Endothelial cell of umbilical vein (primary cell): ENCODE measurements at regions not wholly inside any gene's neighbourhood (a gene's known extent, or its start where the extent isn't known, plus 50 kb on each side); places are given as distances from the start of the nearest gene placed in this dataset.

Source experiments
- BruUV-seq: library from RNA; stranded (reverse); fragments of 400-500 nt; replicated peaks from 2 replicates; lab custom pipeline; 2021; lab: Mats Ljungman, UMichigan
- CTCF ChIA-PET: fragments of 300-600, 350-600 bp; sonication (Branson Sonifier 250); formaldehyde crosslinking; loops from one replicate; lab custom pipeline; 2021; ENCODE audit warnings: antibody characterized with exemption, inconsistent platforms; lab: Charles Lee
- POLR2A ChIA-PET: fragments of 300-600, 350-600 bp; sonication (Branson Sonifier 250); formaldehyde crosslinking; loops from one replicate; lab custom pipeline; 2021; ENCODE audit warnings: antibody characterized with exemption, inconsistent platforms; lab: Charles Lee
- DNase-seq: peaks from one replicate; pipeline ENCODE4 v3.0.0-alpha.2; 2011; ENCODE audit warnings: low read depth, low spot score
- FAIRE-seq: peaks from 2 replicates; lab custom pipeline; 2011; peaks lifted over from hg19 to GRCh38; lab: Jason Lieb, UNC
- H2AFZ ChIP-seq: 2 replicates; pipeline ENCODE4 v1.6.0; 2012; ENCODE audit warnings: low read depth, low read length, control low read depth, inconsistent platforms
- H3K27ac ChIP-seq: 2 replicates; pipeline ENCODE4 v1.5.1; 2011; ENCODE audit warnings: low read depth, mild to moderate bottlenecking, control low read depth, low read length, moderate library complexity; ENCODE audit not compliant: insufficient read depth
- H3K27me3 ChIP-seq, 2 experiments: 2 replicates each; pipeline versions ENCODE4 v1.6.0 to v1.6.1; 2011; ENCODE audit warnings: low read length in 2 of 2, mixed read lengths in 1 of 2; ENCODE audit not compliant: control insufficient read depth in 2 of 2, insufficient read depth in 2 of 2
- H3K36me3 ChIP-seq, 2 experiments: 2 replicates in 1 of 2; 3 replicates in 1 of 2; pipeline ENCODE4 v1.5.1; 2011; ENCODE audit warnings: low read length in 2 of 2, mild to moderate bottlenecking in 1 of 2, moderate library complexity in 1 of 2; ENCODE audit not compliant: control insufficient read depth in 2 of 2, insufficient read depth in 2 of 2; ENCODE audit errors: extremely low read depth in 1 of 2
- H3K4me1 ChIP-seq: 3 replicates; pipeline ENCODE4 v1.5.1; 2011; ENCODE audit warnings: mild to moderate bottlenecking, low read length; ENCODE audit not compliant: control insufficient read depth, insufficient read depth; ENCODE audit errors: extremely low read depth
- H3K4me2 ChIP-seq: 2 replicates; pipeline ENCODE4 v1.6.1; 2011; ENCODE audit warnings: low read length, control low read depth, mixed read lengths; ENCODE audit not compliant: insufficient read depth
- H3K4me3 ChIP-seq, 3 experiments: fragments of 200-600 bp in 1 of 3; sonication (generic), shearing (Covaris generic) in 1 of 3; replicated peaks in 1 of 3; 2 replicates each; pipeline ENCODE4 v1.5.1; 2011 to 2016; ENCODE audit warnings: control low read depth in 3 of 3, low read length in 3 of 3, mild to moderate bottlenecking in 2 of 3, inconsistent platforms in 1 of 3, low read depth in 1 of 3, moderate library complexity in 1 of 3; ENCODE audit not compliant: insufficient read depth in 1 of 3
- H3K79me2 ChIP-seq: 2 replicates; pipeline ENCODE4 v1.6.0; 2012; ENCODE audit warnings: low read length, inconsistent platforms; ENCODE audit not compliant: control insufficient read depth, insufficient read depth
- H3K9ac ChIP-seq: replicated peaks from 2 replicates; pipeline ENCODE3; 2011; ENCODE audit warnings: low read length, control low read depth; ENCODE audit not compliant: insufficient read depth; ENCODE audit errors: extremely low read depth
- H3K9me1 ChIP-seq: replicated peaks from 3 replicates; pipeline ENCODE4 v1.6.0; 2011; ENCODE audit warnings: mild to moderate bottlenecking, low read length; ENCODE audit not compliant: control insufficient read depth, insufficient read depth; ENCODE audit errors: extremely low read depth
- H3K9me3 ChIP-seq: replicated peaks from 2 replicates; pipeline ENCODE4 v1.5.1; 2012; ENCODE audit warnings: low read length, inconsistent platforms; ENCODE audit not compliant: control insufficient read depth, insufficient read depth
- H4K20me1 ChIP-seq: replicated peaks from 2 replicates; pipeline ENCODE3; 2011; ENCODE audit warnings: mild to moderate bottlenecking, low read length; ENCODE audit not compliant: control insufficient read depth, insufficient read depth; ENCODE audit errors: extremely low read depth
- CTCF ChIP-seq, 2 donors: IDR thresholded peaks; 1 replicate in 1 of 2; 2 replicates in 1 of 2; pipeline ENCODE4 v1.5.1; 2011; ENCODE audit warnings: low read length in 2 of 2, mild to moderate bottlenecking in 2 of 2, moderate library complexity in 2 of 2, control low read depth in 1 of 2, inconsistent platforms in 1 of 2, low read depth in 1 of 2; ENCODE audit not compliant: insufficient read depth in 1 of 2; ENCODE audit errors: extremely low read depth in 1 of 2
- EZH2 ChIP-seq: IDR thresholded peaks from 2 replicates; pipeline ENCODE4 v1.6.1; 2012; ENCODE audit warnings: borderline replicate concordance, low read depth, mild to moderate bottlenecking, moderate library complexity, low read length, inconsistent platforms; ENCODE audit not compliant: severe bottlenecking
- FOS ChIP-seq: IDR thresholded peaks from 2 replicates; pipeline ENCODE4 v1.6.1; 2011; ENCODE audit warnings: mild to moderate bottlenecking, low read length, moderate library complexity, borderline replicate concordance; ENCODE audit not compliant: insufficient read depth
- GATA2 ChIP-seq: IDR thresholded peaks from 2 replicates; pipeline ENCODE4 v1.7.0; 2011; ENCODE audit warnings: low read depth, mild to moderate bottlenecking, moderate library complexity, mixed read lengths, low read length; ENCODE audit not compliant: insufficient read length, insufficient read depth
- JUN ChIP-seq: IDR thresholded peaks from 2 replicates; pipeline ENCODE4 v1.6.1; 2011; ENCODE audit warnings: borderline replicate concordance, low read depth; ENCODE audit not compliant: insufficient read length, insufficient read depth
- MYC ChIP-seq: IDR thresholded peaks from one replicate; pipeline ENCODE4 v1.6.1; 2011; ENCODE audit warnings: mild to moderate bottlenecking, low read depth, low read length
- POLR2A ChIP-seq: IDR thresholded peaks from 2 replicates; pipeline ENCODE4 v1.6.1; 2012; ENCODE audit warnings: low read depth, mild to moderate bottlenecking, control low read depth, low read length
- POLR2AphosphoS5 ChIP-seq: IDR thresholded peaks from 2 replicates; pipeline ENCODE4 v1.6.1; 2012; ENCODE audit warnings: low read depth, mild to moderate bottlenecking, control low read depth, low read length, moderate library complexity; ENCODE audit not compliant: insufficient read depth
- dilution Hi-C: fragments of 300-500 bp; cut with MboI; formaldehyde crosslinking; loops from one replicate; pipeline ENCODE4 v1.15.0; 2019; ENCODE audit warnings: low sequenced_read_pairs; ENCODE audit not compliant: extremely low pct_ligation_motif_present
- intact Hi-C: fragments of 100-400 bp; cut with micrococcal nuclease; formaldehyde crosslinking; loops from one replicate; pipeline ENCODE4 v1.10.0; 2022
- TF ChIP-seq, protein P1 (sequence below): IDR thresholded peaks from 2 replicates; pipeline ENCODE4 v1.6.1; 2011; ENCODE audit not compliant: insufficient read depth, insufficient read length

DNA sequence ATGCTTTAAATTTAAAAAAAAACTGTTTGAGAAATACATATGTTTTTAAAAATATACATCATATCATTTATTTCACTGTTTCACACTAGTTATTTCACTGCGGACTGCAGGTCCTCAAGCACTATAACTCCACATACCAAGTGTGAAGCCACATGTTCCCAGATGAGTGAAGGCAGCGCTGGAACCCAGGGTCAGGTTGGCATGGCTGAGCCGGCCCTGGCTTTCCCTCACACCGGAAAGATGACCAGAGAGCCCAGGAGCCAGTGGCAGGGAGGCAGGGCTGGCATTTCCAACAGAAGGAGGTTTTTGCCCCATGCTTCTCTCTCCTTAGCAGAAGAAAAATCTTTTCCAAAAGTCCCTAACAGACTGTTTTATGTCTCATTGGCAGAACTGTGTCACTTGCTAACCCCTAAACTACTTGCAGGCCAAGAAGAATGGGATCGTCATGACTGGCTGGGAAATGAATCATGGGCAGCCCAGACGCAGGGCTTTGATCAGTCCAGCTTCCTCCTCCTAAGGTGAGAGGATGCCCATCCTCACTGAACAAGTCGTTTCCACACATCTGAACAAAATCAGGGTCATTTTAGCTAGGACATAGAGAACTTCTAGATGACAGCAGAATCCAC lies 287.6 kb upstream of the HNRNPA3 start:
- TF ChIP-seq POLR2A (no peak), CTCF (IDR thresholded peaks at IDR 0.05; ENCODE audit: extremely low read depth in 1 of 2, insufficient read depth in 1 of 2, low read depth in 1 of 2, low read length in 2 of 2) (no peak), EZH2 (no peak), MYC (no peak), FOS (no peak), GATA2 (no peak), POLR2AphosphoS5 (no peak), JUN (no peak)
- TF ChIP-seq, protein P1, sequence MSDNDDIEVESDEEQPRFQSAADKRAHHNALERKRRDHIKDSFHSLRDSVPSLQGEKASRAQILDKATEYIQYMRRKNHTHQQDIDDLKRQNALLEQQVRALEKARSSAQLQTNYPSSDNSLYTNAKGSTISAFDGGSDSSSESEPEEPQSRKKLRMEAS = no peak
- no peak overlapping the region for H2AFZ ChIP-seq
- no peak overlapping the region for H3K4me3 ChIP-seq
- no TSS peak for BruUV-seq
- no peaks in the 10 kb centered on the region for H3K27me3 ChIP-seq
- DNase-seq (no peak), FAIRE-seq (no peak)
- H3K27ac ChIP-seq = no peak overlapping the region
- H3K79me2 ChIP-seq = no peaks in the 10 kb centered on the region
- H3K9me1 ChIP-seq = no peaks in the 10 kb centered on the region
- H3K4me2 ChIP-seq = no peak overlapping the region
- no peaks in the 10 kb centered on the region for H3K4me1 ChIP-seq
- dilution Hi-C loops = no loop called here
- no peaks in the 10 kb centered on the region for H3K9me3 ChIP-seq
- intact Hi-C loops = no loop called here
- H3K36me3 ChIP-seq = no peaks in the 10 kb centered on the region
- ChIA-PET CTCF (interaction anchor here (1.0 kb wide), 1 partner anchor 9 kb away, joined by 3 read pairs; no protein-coding TSS in a partner anchor), POLR2A (no interaction called here)
- H4K20me1 ChIP-seq = no peaks in the 10 kb centered on the region
- H3K9ac ChIP-seq = no peak overlapping the region
